GM23338 (cell line): ENCODE measurements at regions not wholly inside any gene's neighbourhood (a gene's known extent, or its start where the extent isn't known, plus 50 kb on each side); places are given as distances from the start of the nearest gene placed in this dataset.

Experiments used
- ATAC-seq: fragments of 200-7000 bp; cut with Tn5 transposase; 3 replicates; pipeline ENCODE4 v1.9.1; 2020
- DNase-seq: peaks from one replicate; pipeline ENCODE4 v3.0.0-alpha.2; 2015; ENCODE audit warnings: low spot score
- H2AFZ ChIP-seq: fragments of 200-600 bp; sonication (generic); 2 replicates; pipeline ENCODE4 v1.8.0; 2016; ENCODE audit warnings: antibody characterized with exemption, mild to moderate bottlenecking, moderate library complexity
- H3F3A ChIP-seq: fragments of 200-600 bp; sonication (generic); replicated peaks from 2 replicates; pipeline ENCODE4 v1.8.0; 2017; ENCODE audit warnings: antibody characterized with exemption, mixed run types, low read depth
- H3K27ac ChIP-seq: fragments of 200-600 bp; sonication (generic); 2 replicates; pipeline ENCODE4 v1.6.1; 2016; ENCODE audit warnings: low read depth
- H3K27me3 ChIP-seq: fragments of 200-600 bp; sonication (generic); 2 replicates; pipeline ENCODE4 v1.8.0; 2016; ENCODE audit warnings: mild to moderate bottlenecking, mixed run types, moderate library complexity; ENCODE audit not compliant: insufficient read depth
- H3K36me3 ChIP-seq: fragments of 200-600 bp; sonication (generic); 2 replicates; pipeline ENCODE4 v1.8.0; 2016; ENCODE audit warnings: mild to moderate bottlenecking; ENCODE audit not compliant: insufficient read depth
- H3K4me1 ChIP-seq: fragments of 200-600 bp; sonication (generic); 2 replicates; pipeline ENCODE4 v1.8.0; 2016; ENCODE audit warnings: mild to moderate bottlenecking, moderate library complexity; ENCODE audit not compliant: insufficient read depth
- H3K4me2 ChIP-seq: fragments of 200-600 bp; sonication (generic); 2 replicates; pipeline ENCODE4 v1.7.1; 2017; ENCODE audit warnings: mixed run types
- H3K4me3 ChIP-seq: fragments of 200-600 bp; sonication (generic); 2 replicates; pipeline ENCODE4 v1.6.1; 2016; ENCODE audit warnings: mixed run types
- H3K79me2 ChIP-seq: fragments of 200-600 bp; sonication (generic); replicated peaks from 2 replicates; pipeline ENCODE4 v1.8.0; 2017; ENCODE audit warnings: mild to moderate bottlenecking; ENCODE audit not compliant: insufficient read depth
- H3K9me2 ChIP-seq: fragments of 200-600 bp; sonication (generic); 2 replicates; pipeline ENCODE4 v1.8.0; 2017; ENCODE audit not compliant: insufficient read depth
- H4K20me1 ChIP-seq: fragments of 200-600 bp; sonication (generic); replicated peaks from 2 replicates; pipeline ENCODE4 v1.8.0; 2017; ENCODE audit warnings: mild to moderate bottlenecking; ENCODE audit not compliant: insufficient read depth
- H3K27ac Mint-ChIP-seq: 2 replicates; pipeline ENCODE4 v1.8.0; 2020; ENCODE audit warnings: inconsistent platforms, mild to moderate bottlenecking, moderate library complexity, mixed read lengths
- H3K27me3 Mint-ChIP-seq: 3 replicates; pipeline ENCODE4 v1.8.0; 2022; ENCODE audit warnings: low read depth, mild to moderate bottlenecking, moderate library complexity, mixed read lengths, inconsistent platforms; ENCODE audit not compliant: insufficient read depth, poor library complexity
- H3K36me3 Mint-ChIP-seq: 3 replicates; pipeline ENCODE4 v1.8.0; 2021; ENCODE audit warnings: low read depth, mild to moderate bottlenecking, inconsistent platforms, moderate library complexity, mixed read lengths
- H3K4me1 Mint-ChIP-seq: 3 replicates; pipeline ENCODE4 v1.8.0; 2020; ENCODE audit warnings: mild to moderate bottlenecking, inconsistent platforms, mixed read lengths
- H3K4me3 Mint-ChIP-seq: 3 replicates; pipeline ENCODE4 v1.8.0; 2021; ENCODE audit warnings: moderate library complexity, mild to moderate bottlenecking, inconsistent platforms, mixed read lengths
- H3K9me3 Mint-ChIP-seq: 3 replicates; pipeline ENCODE4 v1.8.0; 2020; ENCODE audit warnings: moderate library complexity, mild to moderate bottlenecking, inconsistent platforms, mixed read lengths
- JUNB ChIP-seq: IDR thresholded peaks from one replicate; pipeline ENCODE4 v1.6.1; 2016; ENCODE audit warnings: antibody characterized with exemption; ENCODE audit not compliant: unreplicated experiment
- NANOG ChIP-seq: IDR thresholded peaks from 2 replicates; pipeline ENCODE4 v1.6.1; 2016; ENCODE audit warnings: antibody characterized with exemption, borderline replicate concordance
- STAT1 ChIP-seq: IDR thresholded peaks from one replicate; pipeline ENCODE4 v1.6.1; 2016; ENCODE audit warnings: antibody characterized with exemption; ENCODE audit not compliant: unreplicated experiment
- ZNF331 ChIP-seq: fragments of 250-450 bp; sonication (Bioruptor Pico); IDR thresholded peaks from 2 replicates; pipeline ENCODE4 v1.5.0; 2020; ENCODE audit warnings: low read depth, mild to moderate bottlenecking, moderate library complexity
- ZNF462 ChIP-seq: fragments of 250-450 bp; sonication (Bioruptor Pico); IDR thresholded peaks from 2 replicates; pipeline ENCODE4 v1.5.0; 2020; ENCODE audit warnings: mild to moderate bottlenecking, moderate library complexity
- TF ChIP-seq, protein P1 (sequence below): IDR thresholded peaks from one replicate; pipeline ENCODE4 v1.6.1; 2018; ENCODE audit warnings: antibody characterized with exemption; ENCODE audit not compliant: unreplicated experiment

DNA sequence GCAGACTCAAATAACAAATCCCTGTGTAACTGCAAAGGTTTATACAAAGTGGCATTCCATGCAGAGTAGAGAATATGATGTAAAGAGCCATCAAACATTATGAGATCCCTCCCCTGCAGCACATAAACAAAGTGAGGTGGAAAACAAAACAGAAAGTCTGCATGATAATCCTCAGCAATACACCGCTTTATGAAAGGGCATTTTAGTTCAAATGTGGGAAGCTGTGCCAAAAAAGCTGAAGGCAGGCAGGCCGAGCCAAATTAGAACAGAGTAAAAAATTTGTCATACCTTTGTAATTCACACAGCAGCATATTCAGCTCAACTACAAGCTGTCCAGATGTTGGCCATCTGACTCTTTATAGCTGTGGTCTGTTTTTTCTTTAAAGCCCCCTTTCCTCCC is 113.5 kb downstream of the LHX9 start (continued):
- no peak for TF ChIP-seq ZNF462 (CRISPR knock-in tag)
- no peak for TF ChIP-seq ZNF331 (CRISPR knock-in tag)
- no peak for TF ChIP-seq STAT1
- TF ChIP-seq JUNB: no peak
- no peak for TF ChIP-seq NANOG

DNA sequence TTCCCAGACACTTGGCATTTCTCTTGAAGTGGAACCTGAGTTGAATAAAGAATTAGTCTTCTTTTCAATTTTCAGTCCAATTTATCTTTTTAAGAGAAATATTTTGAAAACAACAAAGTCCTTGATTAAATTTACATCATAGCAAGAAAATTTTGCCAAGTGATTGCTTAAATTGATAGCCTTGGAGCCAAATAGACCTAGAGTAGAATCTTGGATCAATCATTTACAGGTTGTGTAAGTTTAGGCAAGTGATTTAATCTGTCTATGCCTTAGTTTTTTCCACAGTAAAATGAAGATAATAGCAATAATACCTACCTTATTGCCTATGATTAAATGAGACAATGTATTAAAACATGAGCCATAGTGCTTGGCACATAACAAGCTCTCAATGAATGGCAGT is 113.9 kb downstream of the LHX9 start:
- TF ChIP-seq, protein P1, sequence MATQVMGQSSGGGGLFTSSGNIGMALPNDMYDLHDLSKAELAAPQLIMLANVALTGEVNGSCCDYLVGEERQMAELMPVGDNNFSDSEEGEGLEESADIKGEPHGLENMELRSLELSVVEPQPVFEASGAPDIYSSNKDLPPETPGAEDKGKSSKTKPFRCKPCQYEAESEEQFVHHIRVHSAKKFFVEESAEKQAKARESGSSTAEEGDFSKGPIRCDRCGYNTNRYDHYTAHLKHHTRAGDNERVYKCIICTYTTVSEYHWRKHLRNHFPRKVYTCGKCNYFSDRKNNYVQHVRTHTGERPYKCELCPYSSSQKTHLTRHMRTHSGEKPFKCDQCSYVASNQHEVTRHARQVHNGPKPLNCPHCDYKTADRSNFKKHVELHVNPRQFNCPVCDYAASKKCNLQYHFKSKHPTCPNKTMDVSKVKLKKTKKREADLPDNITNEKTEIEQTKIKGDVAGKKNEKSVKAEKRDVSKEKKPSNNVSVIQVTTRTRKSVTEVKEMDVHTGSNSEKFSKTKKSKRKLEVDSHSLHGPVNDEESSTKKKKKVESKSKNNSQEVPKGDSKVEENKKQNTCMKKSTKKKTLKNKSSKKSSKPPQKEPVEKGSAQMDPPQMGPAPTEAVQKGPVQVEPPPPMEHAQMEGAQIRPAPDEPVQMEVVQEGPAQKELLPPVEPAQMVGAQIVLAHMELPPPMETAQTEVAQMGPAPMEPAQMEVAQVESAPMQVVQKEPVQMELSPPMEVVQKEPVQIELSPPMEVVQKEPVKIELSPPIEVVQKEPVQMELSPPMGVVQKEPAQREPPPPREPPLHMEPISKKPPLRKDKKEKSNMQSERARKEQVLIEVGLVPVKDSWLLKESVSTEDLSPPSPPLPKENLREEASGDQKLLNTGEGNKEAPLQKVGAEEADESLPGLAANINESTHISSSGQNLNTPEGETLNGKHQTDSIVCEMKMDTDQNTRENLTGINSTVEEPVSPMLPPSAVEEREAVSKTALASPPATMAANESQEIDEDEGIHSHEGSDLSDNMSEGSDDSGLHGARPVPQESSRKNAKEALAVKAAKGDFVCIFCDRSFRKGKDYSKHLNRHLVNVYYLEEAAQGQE: no peak
- H3K4me1 Mint-ChIP-seq: no peaks in the 10 kb centered on the region
- no peaks in the 10 kb centered on the region for H3F3A ChIP-seq
- no peak overlapping the region for H3K4me3 ChIP-seq
- H3K9me3 Mint-ChIP-seq: no peaks in the 10 kb centered on the region
- no peaks in the 10 kb centered on the region for H3K79me2 ChIP-seq
- no peak overlapping the region for H3K27ac Mint-ChIP-seq
- no peak overlapping the region for H2AFZ ChIP-seq
- no peaks in the 10 kb centered on the region for H3K27me3 ChIP-seq
- H3K4me3 Mint-ChIP-seq: no peak overlapping the region
- H3K36me3 ChIP-seq: no peaks in the 10 kb centered on the region
- no peak for DNase-seq
- no peak overlapping the region for H3K27ac ChIP-seq
- no peak overlapping the region for H3K4me2 ChIP-seq
- H3K4me1 ChIP-seq: no peaks in the 10 kb centered on the region
- no peaks in the 10 kb centered on the region for H4K20me1 ChIP-seq
- no peaks in the 10 kb centered on the region for H3K27me3 Mint-ChIP-seq
- no peak for ATAC-seq
- H3K9me2 ChIP-seq: 0 out of 2 replicates have a peak, but pooled peaks cover 5% of the 10 kb centered on the region
- H3K36me3 Mint-ChIP-seq: no peaks in the 10 kb centered on the region
